H1 (cell line): ENCODE measurements at regions not wholly inside any gene's neighbourhood (a gene's known extent, or its start where the extent isn't known, plus 50 kb on each side); places are given as distances from the start of the nearest gene placed in this dataset.

ENCODE experiments used
- E2F6 ChIP-seq: IDR thresholded peaks from 2 replicates; pipeline ENCODE4 v1.6.1; 2012; ENCODE audit warnings: inconsistent platforms

GRCh38 chr6:2545383-2546038 is 205.2 kb downstream of the MYLK4 start (continued):
- TF ChIP-seq E2F6 = no peak
- TF ChIP-seq, all 59 proteins: peak for 0
